OCI-LY1 (cell line): ENCODE measurements at regions not wholly inside any gene's neighbourhood (a gene's known extent, or its start where the extent isn't known, plus 50 kb on each side); places are given as distances from the start of the nearest gene placed in this dataset.

Source experiments
- H2AFZ ChIP-seq: fragments of 200-600 bp; sonication (generic), shearing (Covaris generic); 2 replicates; pipeline ENCODE4 v1.6.0; 2014; ENCODE audit warnings: antibody characterized with exemption, mild to moderate bottlenecking, low read length
- H3F3A ChIP-seq: fragments of 200-600 bp; sonication (generic), shearing (Covaris generic); 2 replicates; pipeline ENCODE4 v1.6.0; 2014; ENCODE audit warnings: mild to moderate bottlenecking, antibody characterized with exemption, low read length, moderate library complexity; ENCODE audit not compliant: insufficient read depth
- H3K27ac ChIP-seq: fragments of 200-600 bp; sonication (generic); 2 replicates; pipeline ENCODE4 v1.5.1; 2014; ENCODE audit warnings: low read length, mixed run types, mild to moderate bottlenecking, low read depth; ENCODE audit not compliant: poor library complexity, severe bottlenecking
- H3K27me3 ChIP-seq: fragments of 200-600 bp; sonication (generic); 2 replicates; pipeline ENCODE4 v1.6.0; 2014; ENCODE audit warnings: antibody characterized with exemption, mild to moderate bottlenecking, low read length, moderate library complexity; ENCODE audit not compliant: insufficient read depth
- H3K36me3 ChIP-seq: fragments of 200-600 bp; sonication (generic); 2 replicates; pipeline ENCODE4 v1.6.1; 2014; ENCODE audit warnings: mild to moderate bottlenecking, antibody characterized with exemption, low read length, moderate library complexity, mixed read lengths; ENCODE audit not compliant: insufficient read depth
- H3K4me1 ChIP-seq: fragments of 200-600 bp; sonication (generic); 2 replicates; pipeline ENCODE4 v1.5.1; 2014; ENCODE audit warnings: mild to moderate bottlenecking, low read length, moderate library complexity; ENCODE audit not compliant: insufficient read depth, severe bottlenecking
- H3K4me2 ChIP-seq: fragments of 200-600 bp; sonication (generic), shearing (Covaris generic); 2 replicates; pipeline ENCODE4 v1.6.1; 2014; ENCODE audit warnings: low read length
- H3K4me3 ChIP-seq: fragments of 200-600 bp; sonication (generic); 2 replicates; pipeline ENCODE4 v1.5.1; 2014; ENCODE audit warnings: low read length, low read depth, mild to moderate bottlenecking, mixed read lengths; ENCODE audit not compliant: poor library complexity, severe bottlenecking
- H3K79me2 ChIP-seq: fragments of 200-600 bp; shearing (Covaris generic); 2 replicates; pipeline ENCODE4 v1.6.1; 2016; ENCODE audit warnings: mixed run types, low read length, mixed read lengths; ENCODE audit not compliant: insufficient read depth
- H3K9ac ChIP-seq: fragments of 200-600 bp; sonication (generic), shearing (Covaris generic); 2 replicates; pipeline ENCODE4 v1.6.1; 2014; ENCODE audit warnings: mild to moderate bottlenecking, low read length, mixed read lengths
- H3K9me2 ChIP-seq: fragments of 200-600 bp; sonication (generic), shearing (Covaris generic); 2 replicates; pipeline ENCODE4 v1.6.1; 2014; ENCODE audit warnings: low read depth, mild to moderate bottlenecking, low read length, mixed read lengths
- H3K9me3 ChIP-seq: fragments of 200-600 bp; shearing (Covaris generic); 2 replicates; pipeline ENCODE4 v1.6.1; 2014; ENCODE audit warnings: low read length, mixed read lengths
- H4K20me1 ChIP-seq: fragments of 200-600 bp; sonication (generic), shearing (Covaris generic); 2 replicates; pipeline ENCODE4 v1.6.0; 2016; ENCODE audit warnings: mild to moderate bottlenecking, low read length; ENCODE audit not compliant: insufficient read depth
- CTCF ChIP-seq: fragments of 200-600 bp; sonication (generic), shearing (Covaris generic); IDR thresholded peaks from 2 replicates; pipeline ENCODE4 v1.5.1; 2017; ENCODE audit warnings: mild to moderate bottlenecking, antibody characterized with exemption, low read length, moderate library complexity, mixed read lengths
- EZH2 ChIP-seq: fragments of 200-600 bp; sonication (generic), shearing (Covaris generic); IDR thresholded peaks from 2 replicates; pipeline ENCODE4 v1.8.0; 2017; ENCODE audit warnings: borderline replicate concordance, mixed run types, mild to moderate bottlenecking, antibody characterized with exemption, low read length, moderate library complexity, mixed read lengths

- H3K79me2 ChIP-seq: no peaks in the 10 kb centered on the region
- H3K27ac ChIP-seq: no peak overlapping the region
- H3K4me3 ChIP-seq: no peak overlapping the region
- H2AFZ ChIP-seq: no peak overlapping the region
- H3K36me3 ChIP-seq: no peaks in the 10 kb centered on the region
- H3F3A ChIP-seq: no peaks in the 10 kb centered on the region
- H3K4me2 ChIP-seq: no peak overlapping the region
- H3K9me3 ChIP-seq: no peaks in the 10 kb centered on the region
- H4K20me1 ChIP-seq: no peaks in the 10 kb centered on the region
- no peaks in the 10 kb centered on the region for H3K9me2 ChIP-seq
- H3K9ac ChIP-seq: no peak overlapping the region
- H3K27me3 ChIP-seq: no peaks in the 10 kb centered on the region
- H3K4me1 ChIP-seq: no peaks in the 10 kb centered on the region
- TF ChIP-seq CTCF: no peak
- no peak for TF ChIP-seq EZH2
These were observed 75.1 kb upstream of the PTPRZ1 start for GRCh38 chr7:121797657-121798452.

GRCh38 chr7:121796936-121797656 is 75.9 kb upstream of the PTPRZ1 start:
- TF ChIP-seq CTCF: no peak
- Histone ChIP-seq H3K9ac (no peak overlapping the region), H3K4me2 (no peak overlapping the region), H4K20me1 (no peaks in the 10 kb centered on the region), H3K79me2 (no peaks in the 10 kb centered on the region), H3K27ac (no peak overlapping the region), H3F3A (no peaks in the 10 kb centered on the region), H3K4me1 (no peaks in the 10 kb centered on the region), H3K36me3 (no peaks in the 10 kb centered on the region), H3K27me3 (no peaks in the 10 kb centered on the region), H3K4me3 (no peak overlapping the region), H3K9me3 (no peaks in the 10 kb centered on the region), H3K9me2 (no peaks in the 10 kb centered on the region), H2AFZ (no peak overlapping the region)

GRCh38 chr7:121796381-121796780 is 76.6 kb upstream of the PTPRZ1 start:
- Histone ChIP-seq H3K9me2 (no peaks in the 10 kb centered on the region), H4K20me1 (no peaks in the 10 kb centered on the region), H3K9ac (no peak overlapping the region), H3K27me3 (no peaks in the 10 kb centered on the region), H3K36me3 (no peaks in the 10 kb centered on the region), H3K9me3 (no peaks in the 10 kb centered on the region), H3F3A (no peaks in the 10 kb centered on the region), H3K27ac (no peak overlapping the region), H3K4me3 (no peak overlapping the region), H3K79me2 (no peaks in the 10 kb centered on the region), H3K4me2 (no peak overlapping the region), H3K4me1 (no peaks in the 10 kb centered on the region), H2AFZ (no peak overlapping the region)
- TF ChIP-seq CTCF (no peak), EZH2 (no peak)
